Neural cell (in vitro differentiated cells): ENCODE measurements at regions not wholly inside any gene's neighbourhood (a gene's known extent, or its start where the extent isn't known, plus 50 kb on each side); places are given as distances from the start of the nearest gene placed in this dataset.

ENCODE experiments used
- H2AFZ ChIP-seq: fragments of 200-600, 300-800 bp; sonication (generic), shearing (Covaris generic); 2 replicates; pipeline ENCODE4 v1.6.0; 2014; ENCODE audit warnings: low read depth, mild to moderate bottlenecking, antibody characterized with exemption, low read length, moderate library complexity
- H3F3A ChIP-seq: fragments of 200-600 bp; shearing (Covaris generic); 2 replicates; pipeline ENCODE4 v1.6.1; 2016; ENCODE audit warnings: mild to moderate bottlenecking, moderate library complexity, mixed read lengths, antibody characterized with exemption, low read length; ENCODE audit not compliant: insufficient read depth, poor library complexity, severe bottlenecking
- H3K27ac ChIP-seq: fragments of 200-600, 300-800 bp; sonication (generic), shearing (Covaris generic); 2 replicates; pipeline ENCODE4 v1.5.1; 2014; ENCODE audit warnings: mild to moderate bottlenecking, low read length, moderate library complexity
- H3K27me3 ChIP-seq: fragments of 300-800, 200-600 bp; sonication (generic), shearing (Covaris generic); 2 replicates; pipeline ENCODE4 v1.6.0; 2014; ENCODE audit warnings: mild to moderate bottlenecking, low read depth, low read length, moderate library complexity; ENCODE audit not compliant: insufficient read depth
- H3K36me3 ChIP-seq: fragments of 300-800, 200-600 bp; sonication (generic), shearing (Covaris generic); 2 replicates; pipeline ENCODE4 v1.5.1; 2014; ENCODE audit warnings: mild to moderate bottlenecking, antibody characterized with exemption, low read length, moderate library complexity; ENCODE audit not compliant: insufficient read depth
- H3K4me2 ChIP-seq: fragments of 300-800, 200-600 bp; sonication (generic), shearing (Covaris generic); 2 replicates; pipeline ENCODE4 v1.6.0; 2014; ENCODE audit warnings: mild to moderate bottlenecking, low read length
- H3K4me3 ChIP-seq: fragments of 300-800, 200-600 bp; sonication (generic), shearing (Covaris generic); 2 replicates; pipeline ENCODE4 v1.5.1; 2014; ENCODE audit warnings: mild to moderate bottlenecking, low read length, moderate library complexity
- H3K79me2 ChIP-seq: fragments of 200-600 bp; shearing (Covaris generic); replicated peaks from 2 replicates; pipeline ENCODE4 v1.6.0; 2014; ENCODE audit warnings: mild to moderate bottlenecking, low read length, moderate library complexity; ENCODE audit not compliant: insufficient read depth
- H3K9ac ChIP-seq: fragments of 300-800, 200-600 bp; sonication (generic), shearing (Covaris generic); 2 replicates; pipeline ENCODE4 v1.6.1; 2016; ENCODE audit warnings: mild to moderate bottlenecking, low read length, mixed read lengths
- H3K9me2 ChIP-seq: fragments of 200-600 bp; shearing (Covaris generic); 2 replicates; pipeline ENCODE4 v1.6.1; 2016; ENCODE audit warnings: mild to moderate bottlenecking, low read length, mixed read lengths; ENCODE audit not compliant: insufficient read depth
- H3K9me3 ChIP-seq: fragments of 200-600, 300-800 bp; sonication (generic), shearing (Covaris generic); 2 replicates; pipeline ENCODE4 v1.6.1; 2016; ENCODE audit warnings: mild to moderate bottlenecking, mixed run types, low read length, moderate library complexity, mixed read lengths
- H4K20me1 ChIP-seq: fragments of 200-600 bp; shearing (Covaris generic); 2 replicates; pipeline ENCODE4 v1.6.1; 2016; ENCODE audit warnings: mild to moderate bottlenecking, mixed run types; ENCODE audit not compliant: insufficient read depth
- EP300 ChIP-seq: fragments of 450-650 bp; conservative IDR thresholded peaks from 2 replicates; pipeline ENCODE4 v1.6.1; 2014; ENCODE audit warnings: antibody characterized with exemption, mild to moderate bottlenecking, moderate library complexity; ENCODE audit not compliant: poor library complexity, severe bottlenecking
- EZH2 ChIP-seq: fragments of 200-600, 300-800 bp; shearing (Covaris generic), sonication (generic); IDR thresholded peaks from 2 replicates; pipeline ENCODE4 v1.6.1; 2014; ENCODE audit warnings: antibody characterized with exemption, low read length, borderline replicate concordance, mild to moderate bottlenecking; ENCODE audit not compliant: insufficient read depth, poor library complexity, severe bottlenecking
- MXI1 ChIP-seq: fragments of 450-650 bp; conservative IDR thresholded peaks from 2 replicates; pipeline ENCODE4 v1.6.1; 2014; ENCODE audit warnings: antibody characterized with exemption, mild to moderate bottlenecking; ENCODE audit not compliant: poor library complexity, severe bottlenecking
- POLR2AphosphoS5 ChIP-seq: IDR thresholded peaks from 2 replicates; pipeline ENCODE4 v1.6.1; 2012
- RAD21 ChIP-seq: fragments of 450-650 bp; conservative IDR thresholded peaks from 2 replicates; pipeline ENCODE4 v1.6.1; 2014; ENCODE audit warnings: antibody characterized with exemption, mild to moderate bottlenecking, moderate library complexity
- SMC3 ChIP-seq: fragments of 450-650 bp; conservative IDR thresholded peaks from 2 replicates; pipeline ENCODE4 v1.6.1; 2014; ENCODE audit warnings: antibody characterized with exemption, mild to moderate bottlenecking, moderate library complexity; ENCODE audit not compliant: poor library complexity
- TAF1 ChIP-seq: IDR thresholded peaks from 2 replicates; pipeline ENCODE4 v1.6.1; 2012; ENCODE audit warnings: low read depth
- TF ChIP-seq, protein P1 (sequence below): IDR thresholded peaks from 2 replicates; pipeline ENCODE4 v1.6.1; 2012; ENCODE audit warnings: borderline replicate concordance
- TF ChIP-seq, protein P2 (sequence below): fragments of 450-650 bp; IDR thresholded peaks from 2 replicates; pipeline ENCODE4 v1.5.1; 2014; ENCODE audit warnings: antibody characterized with exemption, mild to moderate bottlenecking, moderate library complexity; ENCODE audit not compliant: poor library complexity, severe bottlenecking

DNA sequence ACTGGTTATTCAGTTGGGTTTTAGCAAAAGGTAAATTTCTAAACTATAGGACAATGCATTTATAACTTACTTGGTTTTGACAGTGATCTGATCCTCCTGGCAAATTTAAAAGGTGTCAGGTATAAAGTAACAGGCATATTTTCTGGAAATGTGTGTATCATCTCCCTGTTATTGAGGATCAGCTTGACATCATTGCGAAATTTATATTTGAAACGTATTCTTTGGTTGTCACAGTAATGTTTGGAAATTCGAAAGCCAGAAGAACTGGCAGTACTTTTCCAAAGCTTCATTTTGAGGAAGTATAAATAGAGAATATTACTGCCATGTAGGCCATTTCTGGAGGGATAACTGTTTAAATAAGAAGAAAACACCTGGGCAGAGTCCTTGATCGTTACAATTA, 422.2 kb upstream of the NRXN1 start:
- Histone ChIP-seq H3K27me3 (no peaks in the 10 kb centered on the region), H3K4me2 (no peak overlapping the region), H3K27ac (no peak overlapping the region), H3K9me2 (no peaks in the 10 kb centered on the region), H3K79me2 (no peaks in the 10 kb centered on the region), H2AFZ (no peak overlapping the region), H3F3A (no peaks in the 10 kb centered on the region), H3K36me3 (no peaks in the 10 kb centered on the region), H3K9ac (no peak overlapping the region), H4K20me1 (no peaks in the 10 kb centered on the region), H3K9me3 (no peaks in the 10 kb centered on the region), H3K4me3 (no peak overlapping the region)
- TF ChIP-seq, protein P1, sequence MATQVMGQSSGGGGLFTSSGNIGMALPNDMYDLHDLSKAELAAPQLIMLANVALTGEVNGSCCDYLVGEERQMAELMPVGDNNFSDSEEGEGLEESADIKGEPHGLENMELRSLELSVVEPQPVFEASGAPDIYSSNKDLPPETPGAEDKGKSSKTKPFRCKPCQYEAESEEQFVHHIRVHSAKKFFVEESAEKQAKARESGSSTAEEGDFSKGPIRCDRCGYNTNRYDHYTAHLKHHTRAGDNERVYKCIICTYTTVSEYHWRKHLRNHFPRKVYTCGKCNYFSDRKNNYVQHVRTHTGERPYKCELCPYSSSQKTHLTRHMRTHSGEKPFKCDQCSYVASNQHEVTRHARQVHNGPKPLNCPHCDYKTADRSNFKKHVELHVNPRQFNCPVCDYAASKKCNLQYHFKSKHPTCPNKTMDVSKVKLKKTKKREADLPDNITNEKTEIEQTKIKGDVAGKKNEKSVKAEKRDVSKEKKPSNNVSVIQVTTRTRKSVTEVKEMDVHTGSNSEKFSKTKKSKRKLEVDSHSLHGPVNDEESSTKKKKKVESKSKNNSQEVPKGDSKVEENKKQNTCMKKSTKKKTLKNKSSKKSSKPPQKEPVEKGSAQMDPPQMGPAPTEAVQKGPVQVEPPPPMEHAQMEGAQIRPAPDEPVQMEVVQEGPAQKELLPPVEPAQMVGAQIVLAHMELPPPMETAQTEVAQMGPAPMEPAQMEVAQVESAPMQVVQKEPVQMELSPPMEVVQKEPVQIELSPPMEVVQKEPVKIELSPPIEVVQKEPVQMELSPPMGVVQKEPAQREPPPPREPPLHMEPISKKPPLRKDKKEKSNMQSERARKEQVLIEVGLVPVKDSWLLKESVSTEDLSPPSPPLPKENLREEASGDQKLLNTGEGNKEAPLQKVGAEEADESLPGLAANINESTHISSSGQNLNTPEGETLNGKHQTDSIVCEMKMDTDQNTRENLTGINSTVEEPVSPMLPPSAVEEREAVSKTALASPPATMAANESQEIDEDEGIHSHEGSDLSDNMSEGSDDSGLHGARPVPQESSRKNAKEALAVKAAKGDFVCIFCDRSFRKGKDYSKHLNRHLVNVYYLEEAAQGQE: no peak
- TF ChIP-seq RAD21 (no peak), TAF1 (no peak), SMC3 (no peak), EP300 (no peak), POLR2AphosphoS5 (no peak), EZH2 (no peak), MXI1 (no peak)
- TF ChIP-seq, protein P2, sequence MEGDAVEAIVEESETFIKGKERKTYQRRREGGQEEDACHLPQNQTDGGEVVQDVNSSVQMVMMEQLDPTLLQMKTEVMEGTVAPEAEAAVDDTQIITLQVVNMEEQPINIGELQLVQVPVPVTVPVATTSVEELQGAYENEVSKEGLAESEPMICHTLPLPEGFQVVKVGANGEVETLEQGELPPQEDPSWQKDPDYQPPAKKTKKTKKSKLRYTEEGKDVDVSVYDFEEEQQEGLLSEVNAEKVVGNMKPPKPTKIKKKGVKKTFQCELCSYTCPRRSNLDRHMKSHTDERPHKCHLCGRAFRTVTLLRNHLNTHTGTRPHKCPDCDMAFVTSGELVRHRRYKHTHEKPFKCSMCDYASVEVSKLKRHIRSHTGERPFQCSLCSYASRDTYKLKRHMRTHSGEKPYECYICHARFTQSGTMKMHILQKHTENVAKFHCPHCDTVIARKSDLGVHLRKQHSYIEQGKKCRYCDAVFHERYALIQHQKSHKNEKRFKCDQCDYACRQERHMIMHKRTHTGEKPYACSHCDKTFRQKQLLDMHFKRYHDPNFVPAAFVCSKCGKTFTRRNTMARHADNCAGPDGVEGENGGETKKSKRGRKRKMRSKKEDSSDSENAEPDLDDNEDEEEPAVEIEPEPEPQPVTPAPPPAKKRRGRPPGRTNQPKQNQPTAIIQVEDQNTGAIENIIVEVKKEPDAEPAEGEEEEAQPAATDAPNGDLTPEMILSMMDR: no peak

DNA sequence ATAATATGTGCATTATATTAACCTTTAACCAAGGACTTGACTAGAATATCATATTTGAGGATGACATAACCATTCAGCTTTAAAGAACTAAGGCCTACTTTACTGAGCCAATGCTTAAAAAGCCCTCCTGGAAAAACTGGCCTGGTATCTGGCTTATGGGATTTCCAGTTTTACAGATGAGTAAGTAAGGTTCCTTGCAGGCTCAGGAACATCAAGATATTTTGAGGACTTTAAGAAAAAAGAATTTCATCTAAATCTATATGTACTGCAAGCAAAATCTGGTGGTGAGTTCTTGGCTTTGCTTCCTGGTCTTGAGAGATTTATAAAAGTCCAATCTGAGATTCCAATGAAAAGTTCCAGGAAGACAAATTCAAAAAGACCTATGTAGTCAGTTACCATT, 417.0 kb upstream of the NRXN1 start:
- H3K9ac ChIP-seq: no peak overlapping the region
- H3F3A ChIP-seq: no peaks in the 10 kb centered on the region
- no peaks in the 10 kb centered on the region for H3K27me3 ChIP-seq
- H3K4me3 ChIP-seq: no peak overlapping the region
- no peaks in the 10 kb centered on the region for H3K79me2 ChIP-seq
- H3K36me3 ChIP-seq: no peaks in the 10 kb centered on the region
- H3K9me3 ChIP-seq: no peaks in the 10 kb centered on the region
- no peaks in the 10 kb centered on the region for H4K20me1 ChIP-seq
- no peak overlapping the region for H3K4me2 ChIP-seq
- H3K27ac ChIP-seq: no peak overlapping the region
- no peaks in the 10 kb centered on the region for H3K9me2 ChIP-seq
- no peak for TF ChIP-seq TAF1
- no peak for TF ChIP-seq RAD21
- no peak for TF ChIP-seq EZH2
- TF ChIP-seq POLR2AphosphoS5: no peak
- H2AFZ ChIP-seq: no peak overlapping the region

DNA sequence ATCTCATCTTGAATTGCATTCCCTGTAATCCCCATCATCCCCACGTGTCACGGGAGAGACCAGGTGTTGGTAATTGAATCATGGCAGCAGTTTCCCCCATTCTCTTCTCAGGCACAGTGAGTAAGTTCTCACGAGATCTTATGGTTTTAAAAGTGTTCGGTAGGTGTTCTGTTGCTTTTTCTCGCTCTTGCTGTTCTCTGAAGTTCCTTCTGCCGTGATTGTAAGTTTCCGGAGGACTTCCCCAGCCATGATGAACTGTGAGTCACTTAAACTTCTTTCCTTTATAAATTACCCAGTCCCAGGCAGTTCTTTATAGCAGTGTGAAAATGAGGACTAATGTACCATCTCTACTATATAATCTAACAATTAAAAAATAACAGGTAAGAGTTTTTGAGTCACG, 409.9 kb upstream of the NRXN1 start:
- Histone ChIP-seq H3K4me3 (no peak overlapping the region), H3K9me2 (no peaks in the 10 kb centered on the region), H3F3A (no peaks in the 10 kb centered on the region), H3K9me3 (no peaks in the 10 kb centered on the region), H4K20me1 (no peaks in the 10 kb centered on the region), H3K79me2 (no peaks in the 10 kb centered on the region), H3K27me3 (no peaks in the 10 kb centered on the region), H3K4me2 (no peak overlapping the region), H2AFZ (no peak overlapping the region), H3K27ac (no peak overlapping the region), H3K36me3 (no peaks in the 10 kb centered on the region), H3K9ac (no peak overlapping the region)
- TF ChIP-seq, protein P2: no peak
- no peak for TF ChIP-seq POLR2AphosphoS5
- no peak for TF ChIP-seq EP300
- no peak for TF ChIP-seq MXI1
- TF ChIP-seq, protein P1: no peak
- no peak for TF ChIP-seq TAF1
- no peak for TF ChIP-seq EZH2
- TF ChIP-seq SMC3: no peak
- no peak for TF ChIP-seq RAD21
